ENCODE measurements at regions not wholly inside any gene's neighbourhood (a gene's known extent, or its start where the extent isn't known, plus 50 kb on each side); places are given as distances from the start of the nearest gene placed in this dataset.

DNA sequence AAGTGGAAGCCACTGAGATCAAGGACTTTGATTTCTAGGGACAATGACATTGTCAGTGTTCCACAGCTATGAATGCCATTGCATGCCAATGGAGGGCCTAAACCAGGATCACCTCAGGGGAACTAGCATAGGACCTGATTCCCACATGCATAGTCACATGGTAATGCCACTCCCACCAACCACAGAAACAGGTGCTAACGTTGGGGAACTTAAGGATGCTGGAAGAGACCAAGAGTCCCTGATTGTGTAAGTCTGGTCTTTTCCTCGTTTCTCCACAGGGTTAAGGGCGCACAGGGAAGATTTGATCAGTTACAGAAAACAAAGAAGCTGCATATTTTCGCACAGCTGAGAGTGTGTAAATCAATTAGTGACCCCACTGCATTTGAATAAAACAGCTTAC, 59.4 kb upstream of the CD44 start:
- Histone ChIP-seq H3K4me3 (ENCODE audit: low read length) (no peak overlapping the region), H3K4me1 (ENCODE audit: control insufficient read depth, insufficient read depth, low read length) (peaks cover 74% of the 10 kb centered on the region), H3K27ac (ENCODE audit: low read length) (no peak overlapping the region), H3K27me3 (ENCODE audit: control insufficient read depth, insufficient read depth, low read length) (no peaks in the 10 kb centered on the region), H3K36me3 (ENCODE audit: control insufficient read depth, insufficient read depth, low read length) (no peaks in the 10 kb centered on the region), H3K9me3 (ENCODE audit: control insufficient read depth, insufficient read depth, low read length) (no peaks in the 10 kb centered on the region)
- WGBS (ENCODE audit: insufficient coverage): 78% methylated on average over 4 of the region's 4 CpGs
- peak overlapping the region in 1 of 2 donors; percentile 91 for H3K27ac Mint-ChIP-seq
- peaks cover 79 to 85% of the 10 kb centered on the region in 2 donors for H3K4me1 Mint-ChIP-seq
- DNase-seq: no peak
- intact Hi-C loops (cut with micrococcal nuclease): loop anchor here (5.0 to 10.0 kb wide), 3 partner anchors 82 to 425 kb away; no protein-coding TSS in a partner anchor
- ATAC-seq: no peak
- no peaks in the 10 kb centered on the region for H3K9me3 Mint-ChIP-seq
- TF ChIP-seq, protein P1, sequence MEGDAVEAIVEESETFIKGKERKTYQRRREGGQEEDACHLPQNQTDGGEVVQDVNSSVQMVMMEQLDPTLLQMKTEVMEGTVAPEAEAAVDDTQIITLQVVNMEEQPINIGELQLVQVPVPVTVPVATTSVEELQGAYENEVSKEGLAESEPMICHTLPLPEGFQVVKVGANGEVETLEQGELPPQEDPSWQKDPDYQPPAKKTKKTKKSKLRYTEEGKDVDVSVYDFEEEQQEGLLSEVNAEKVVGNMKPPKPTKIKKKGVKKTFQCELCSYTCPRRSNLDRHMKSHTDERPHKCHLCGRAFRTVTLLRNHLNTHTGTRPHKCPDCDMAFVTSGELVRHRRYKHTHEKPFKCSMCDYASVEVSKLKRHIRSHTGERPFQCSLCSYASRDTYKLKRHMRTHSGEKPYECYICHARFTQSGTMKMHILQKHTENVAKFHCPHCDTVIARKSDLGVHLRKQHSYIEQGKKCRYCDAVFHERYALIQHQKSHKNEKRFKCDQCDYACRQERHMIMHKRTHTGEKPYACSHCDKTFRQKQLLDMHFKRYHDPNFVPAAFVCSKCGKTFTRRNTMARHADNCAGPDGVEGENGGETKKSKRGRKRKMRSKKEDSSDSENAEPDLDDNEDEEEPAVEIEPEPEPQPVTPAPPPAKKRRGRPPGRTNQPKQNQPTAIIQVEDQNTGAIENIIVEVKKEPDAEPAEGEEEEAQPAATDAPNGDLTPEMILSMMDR (IDR thresholded peaks at IDR 0.05): no peak
- no peaks in the 10 kb centered on the region for H3K36me3 Mint-ChIP-seq
- H3K27me3 Mint-ChIP-seq (ENCODE audit: low read depth in 2 of 2): peaks cover 0 to 6% of the 10 kb centered on the region in 2 donors
- no peak overlapping the region for H3K4me3 Mint-ChIP-seq

DNA sequence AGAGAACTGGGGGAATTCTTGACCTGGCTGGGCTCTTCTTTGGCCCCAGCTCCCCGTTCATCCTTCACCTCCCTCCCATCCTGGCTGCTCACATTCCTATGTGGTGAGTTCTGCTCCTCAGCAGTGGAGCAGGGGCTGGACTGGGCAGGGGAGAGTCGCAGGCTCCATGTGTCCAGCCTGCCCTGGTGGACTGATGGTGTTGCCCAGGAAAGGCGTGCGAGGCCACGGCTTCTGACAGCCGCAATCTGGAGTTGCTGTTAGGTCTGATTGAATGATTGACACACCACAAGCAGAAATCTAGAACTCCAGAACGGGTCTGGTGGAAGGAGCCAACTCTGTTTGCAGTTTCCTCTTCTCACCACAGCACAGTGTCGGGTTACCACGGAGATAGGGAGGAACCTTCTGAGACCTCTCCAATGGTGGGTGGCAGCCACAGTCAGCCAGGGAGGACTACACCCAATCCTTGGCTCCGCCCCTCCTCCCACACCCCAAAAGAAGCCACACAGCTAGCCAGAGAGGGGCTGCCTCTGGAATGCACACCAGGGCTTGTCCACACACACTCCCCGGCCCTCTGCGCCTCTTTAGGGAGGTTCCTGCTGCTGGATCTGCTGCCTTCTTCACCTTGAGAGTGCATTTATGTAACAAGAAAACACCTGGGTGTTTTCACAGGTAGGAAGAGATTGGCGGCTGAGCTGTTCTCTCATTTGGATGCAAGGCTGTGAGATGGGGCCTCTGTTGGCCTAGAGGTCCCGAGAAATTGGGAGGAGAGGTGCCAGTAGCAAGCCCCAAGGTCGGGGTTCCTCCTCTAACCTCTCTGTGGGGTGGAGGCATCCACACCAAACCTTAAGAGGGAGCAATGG, 56.4 kb upstream of the CD44 start:
- peak overlapping the region; percentile 96 for H3K27ac ChIP-seq (ENCODE audit: low read length)
- peak overlapping the region; percentile 2 for H3K4me3 ChIP-seq (ENCODE audit: low read length)
- Mint-ChIP-seq H3K27ac (peak overlapping the region; percentile 87 to 94), H3K4me1 (peaks cover 66 to 75% of the 10 kb centered on the region in 2 donors), H3K9me3 (no peaks in the 10 kb centered on the region), H3K4me3 (peak overlapping the region; percentile 76), H3K27me3 (ENCODE audit: low read depth in 2 of 2) (peaks cover 0 to 6% of the 10 kb centered on the region in 2 donors), H3K36me3 (no peaks in the 10 kb centered on the region)
- peaks cover 65% of the 10 kb centered on the region for H3K4me1 ChIP-seq (ENCODE audit: control insufficient read depth, insufficient read depth, low read length)
- DNase-seq (peak; percentile 69 to 95), ATAC-seq (peak; percentile 62 to 88 (median 78))
- no peaks in the 10 kb centered on the region for H3K9me3 ChIP-seq (ENCODE audit: control insufficient read depth, insufficient read depth, low read length)
- 21% methylated on average over 15 of the region's 15 CpGs for WGBS (ENCODE audit: insufficient coverage)
- intact Hi-C loops (cut with micrococcal nuclease): loop anchor here (1.0 to 10.0 kb wide), 3 partner anchors 62 to 428 kb away; no protein-coding TSS in a partner anchor
- no peaks in the 10 kb centered on the region for H3K27me3 ChIP-seq (ENCODE audit: control insufficient read depth, insufficient read depth, low read length)
- TF ChIP-seq, protein P1 (IDR thresholded peaks at IDR 0.05): no peak
- H3K36me3 ChIP-seq (ENCODE audit: control insufficient read depth, insufficient read depth, low read length): no peaks in the 10 kb centered on the region

DNA sequence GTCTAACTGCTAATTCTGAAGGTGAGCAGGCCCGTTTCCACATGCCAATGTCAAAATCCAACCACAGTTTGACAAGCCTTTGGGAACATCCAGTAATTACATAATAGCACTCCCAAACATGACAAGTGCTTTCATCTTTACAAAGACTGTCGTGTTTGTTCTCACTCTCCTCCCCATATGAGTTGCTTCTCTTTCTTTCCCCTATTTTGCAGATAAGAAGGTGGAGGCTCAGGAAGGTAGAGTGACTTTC, 55.9 kb upstream of the CD44 start:
- H3K27ac ChIP-seq (ENCODE audit: low read length): peak overlapping the region; percentile 96
- no peaks in the 10 kb centered on the region for H3K27me3 ChIP-seq (ENCODE audit: control insufficient read depth, insufficient read depth, low read length)
- H3K36me3 Mint-ChIP-seq: no peaks in the 10 kb centered on the region
- peaks cover 66% of the 10 kb centered on the region for H3K4me1 ChIP-seq (ENCODE audit: control insufficient read depth, insufficient read depth, low read length)
- H3K4me3 Mint-ChIP-seq: peak overlapping the region; percentile 76
- H3K9me3 ChIP-seq (ENCODE audit: control insufficient read depth, insufficient read depth, low read length): no peaks in the 10 kb centered on the region
- intact Hi-C loops (cut with micrococcal nuclease): loop anchor here (2.0 to 10.0 kb wide), 2 partner anchors 62 to 428 kb away; no protein-coding TSS in a partner anchor
- DNase-seq (no peak), ATAC-seq (no peak)
- H3K4me3 ChIP-seq (ENCODE audit: low read length): peak overlapping the region; percentile 2
- no peaks in the 10 kb centered on the region for H3K36me3 ChIP-seq (ENCODE audit: control insufficient read depth, insufficient read depth, low read length)
- H3K9me3 Mint-ChIP-seq: no peaks in the 10 kb centered on the region
- H3K4me1 Mint-ChIP-seq: peaks cover 64 to 73% of the 10 kb centered on the region in 2 donors
- H3K27me3 Mint-ChIP-seq (ENCODE audit: low read depth in 2 of 2): peaks cover 0 to 6% of the 10 kb centered on the region in 2 donors
- TF ChIP-seq, protein P1 (IDR thresholded peaks at IDR 0.05): no peak
- H3K27ac Mint-ChIP-seq: peak overlapping the region; percentile 87 to 94
- WGBS (ENCODE audit: insufficient coverage): 37% methylated on average over 1 of the region's 2 CpGs
